Smooth muscle cell (in vitro differentiated cells): ENCODE measurements at regions not wholly inside any gene's neighbourhood (a gene's known extent, or its start where the extent isn't known, plus 50 kb on each side); places are given as distances from the start of the nearest gene placed in this dataset.

Experiments
- DNase-seq: peaks from one replicate; lab custom pipeline; 2025; ENCODE audit not compliant: unreplicated experiment; lab: John Stamatoyannopoulos, UW
- H2AFZ ChIP-seq: fragments of 200-600 bp; sonication (generic); 2 replicates; pipeline ENCODE4 v1.6.0; 2016; ENCODE audit warnings: antibody characterized with exemption, low read depth, mild to moderate bottlenecking
- H3F3A ChIP-seq: fragments of 200-600 bp; sonication (generic); 2 replicates; pipeline ENCODE4 v1.6.0; 2017; ENCODE audit warnings: antibody characterized with exemption, low read depth
- H3K27ac ChIP-seq: fragments of 200-600 bp; sonication (generic); 2 replicates; pipeline ENCODE4 v1.5.1; 2016; ENCODE audit warnings: low read depth, mild to moderate bottlenecking
- H3K27me3 ChIP-seq: fragments of 200-600 bp; sonication (generic); 2 replicates; pipeline ENCODE4 v1.6.1; 2016; ENCODE audit warnings: low read depth, mild to moderate bottlenecking
- H3K36me3 ChIP-seq: fragments of 200-600 bp; sonication (generic); 2 replicates; pipeline ENCODE4 v1.5.1; 2016; ENCODE audit warnings: low read depth
- H3K4me1 ChIP-seq: fragments of 200-600 bp; sonication (generic); 2 replicates; pipeline ENCODE4 v1.5.1; 2016; ENCODE audit warnings: low read depth
- H3K4me2 ChIP-seq: fragments of 200-600 bp; sonication (generic); 2 replicates; pipeline ENCODE4 v1.6.0; 2016; ENCODE audit warnings: mild to moderate bottlenecking
- H3K4me3 ChIP-seq: fragments of 200-600 bp; sonication (generic); 2 replicates; pipeline ENCODE4 v1.5.1; 2016; ENCODE audit warnings: mild to moderate bottlenecking
- H3K79me2 ChIP-seq: fragments of 200-600 bp; sonication (generic); 2 replicates; pipeline ENCODE4 v1.6.0; 2016; ENCODE audit warnings: low read depth, mild to moderate bottlenecking
- H3K9ac ChIP-seq: fragments of 200-600 bp; sonication (generic); 2 replicates; pipeline ENCODE4 v1.6.0; 2016; ENCODE audit warnings: low read depth
- H3K9me3 ChIP-seq: fragments of 200-600 bp; sonication (generic); replicated peaks from 2 replicates; pipeline ENCODE4 v1.5.1; 2016; ENCODE audit warnings: low read depth
- H4K20me1 ChIP-seq: fragments of 200-600 bp; sonication (generic); 2 replicates; pipeline ENCODE4 v1.6.0; 2016; ENCODE audit warnings: low read depth
- WGBS: methylation state at CpG from one replicate; pipeline ENCODE4 v1.1.7; 2016; ENCODE audit warnings: low lambda C conversion rate; 5-methylcytosine and 5-hydroxymethylcytosine counted together
- TF ChIP-seq, protein P1 (sequence below): fragments of 200-600 bp; sonication (generic); IDR thresholded peaks from 2 replicates; pipeline ENCODE4 v1.5.1; 2017; ENCODE audit warnings: borderline replicate concordance, mild to moderate bottlenecking, antibody characterized with exemption; ENCODE audit not compliant: insufficient read depth, poor library complexity, severe bottlenecking

DNA sequence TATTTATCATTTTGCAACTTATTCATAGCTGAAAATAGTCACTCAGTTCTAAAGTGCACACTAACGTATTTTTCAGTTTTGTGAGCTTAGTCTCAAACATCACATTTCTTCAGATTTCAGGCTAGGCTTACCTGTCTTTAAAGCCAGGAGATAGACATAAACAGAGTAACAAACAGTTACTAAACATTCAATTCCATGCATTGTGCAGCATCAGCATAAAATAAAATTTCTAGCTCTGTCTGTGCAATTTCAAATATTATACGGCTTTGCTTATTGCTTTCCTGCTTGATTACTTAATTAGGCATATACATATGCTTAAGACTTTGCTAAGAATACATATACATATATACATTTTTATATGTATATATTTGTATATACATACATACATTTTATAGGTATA lies 637.0 kb downstream of the NR4A2 start:
- no peak for DNase-seq
- Histone ChIP-seq H3K4me1 (no peaks in the 10 kb centered on the region), H3K4me3 (no peak overlapping the region), H3K79me2 (no peaks in the 10 kb centered on the region), H3K9ac (no peak overlapping the region), H3K9me3 (no peaks in the 10 kb centered on the region), H3K27ac (no peak overlapping the region), H3K27me3 (no peaks in the 10 kb centered on the region), H3K36me3 (no peaks in the 10 kb centered on the region), H3K4me2 (no peak overlapping the region), H3F3A (no peaks in the 10 kb centered on the region), H4K20me1 (no peaks in the 10 kb centered on the region), H2AFZ (no peak overlapping the region)
- TF ChIP-seq, protein P1, sequence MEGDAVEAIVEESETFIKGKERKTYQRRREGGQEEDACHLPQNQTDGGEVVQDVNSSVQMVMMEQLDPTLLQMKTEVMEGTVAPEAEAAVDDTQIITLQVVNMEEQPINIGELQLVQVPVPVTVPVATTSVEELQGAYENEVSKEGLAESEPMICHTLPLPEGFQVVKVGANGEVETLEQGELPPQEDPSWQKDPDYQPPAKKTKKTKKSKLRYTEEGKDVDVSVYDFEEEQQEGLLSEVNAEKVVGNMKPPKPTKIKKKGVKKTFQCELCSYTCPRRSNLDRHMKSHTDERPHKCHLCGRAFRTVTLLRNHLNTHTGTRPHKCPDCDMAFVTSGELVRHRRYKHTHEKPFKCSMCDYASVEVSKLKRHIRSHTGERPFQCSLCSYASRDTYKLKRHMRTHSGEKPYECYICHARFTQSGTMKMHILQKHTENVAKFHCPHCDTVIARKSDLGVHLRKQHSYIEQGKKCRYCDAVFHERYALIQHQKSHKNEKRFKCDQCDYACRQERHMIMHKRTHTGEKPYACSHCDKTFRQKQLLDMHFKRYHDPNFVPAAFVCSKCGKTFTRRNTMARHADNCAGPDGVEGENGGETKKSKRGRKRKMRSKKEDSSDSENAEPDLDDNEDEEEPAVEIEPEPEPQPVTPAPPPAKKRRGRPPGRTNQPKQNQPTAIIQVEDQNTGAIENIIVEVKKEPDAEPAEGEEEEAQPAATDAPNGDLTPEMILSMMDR: no peak
- 90% methylated on average over 2 of the region's 2 CpGs for WGBS

DNA sequence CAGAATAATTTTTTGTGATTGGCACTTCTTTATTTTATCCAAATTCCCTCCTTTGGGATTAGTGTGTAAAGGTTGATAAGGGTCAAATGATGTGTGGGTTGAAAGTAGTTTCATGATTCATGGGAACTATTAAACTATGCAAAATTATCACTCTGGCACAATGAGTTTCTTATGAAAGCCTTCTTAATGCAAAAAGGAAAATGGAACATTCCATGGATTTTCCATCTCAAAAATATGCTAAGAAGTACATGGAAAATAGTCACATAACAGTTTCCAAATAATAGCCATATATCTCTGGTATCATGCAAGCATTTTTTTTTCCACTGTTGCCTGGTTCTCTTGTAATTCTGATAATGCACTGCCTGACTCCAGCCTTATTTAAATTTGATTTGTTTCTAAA lies 639.7 kb downstream of the NR4A2 start:
- no peak overlapping the region for H3K4me3 ChIP-seq
- H3K27ac ChIP-seq: no peak overlapping the region
- H3K9me3 ChIP-seq: no peaks in the 10 kb centered on the region
- TF ChIP-seq, protein P1: no peak
- H3K27me3 ChIP-seq: no peaks in the 10 kb centered on the region
- no peaks in the 10 kb centered on the region for H3K36me3 ChIP-seq
- no peak overlapping the region for H3K9ac ChIP-seq
- H3K79me2 ChIP-seq: no peaks in the 10 kb centered on the region
- H2AFZ ChIP-seq: no peak overlapping the region
- H3F3A ChIP-seq: no peaks in the 10 kb centered on the region
- H4K20me1 ChIP-seq: no peaks in the 10 kb centered on the region
- H3K4me1 ChIP-seq: no peaks in the 10 kb centered on the region
- no peak overlapping the region for H3K4me2 ChIP-seq
- no peak for DNase-seq

DNA sequence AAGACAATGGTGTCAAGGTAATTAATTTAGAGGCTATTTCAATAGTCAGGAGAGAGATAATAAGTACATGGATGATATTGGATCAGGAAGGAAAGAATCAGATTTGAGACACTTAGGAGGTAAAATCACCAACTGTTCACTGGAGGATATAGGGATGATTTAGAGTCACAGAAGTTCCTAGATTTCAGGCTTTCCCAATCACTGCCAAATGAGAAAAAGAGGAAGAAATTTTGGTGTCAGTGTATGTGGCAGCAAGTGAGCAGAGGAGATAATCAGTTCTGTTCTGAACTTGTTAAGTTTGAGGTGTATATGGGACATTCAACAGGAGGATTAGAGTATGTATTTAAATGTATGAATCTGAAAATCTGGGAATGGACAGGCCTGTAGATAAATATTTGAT lies 640.4 kb downstream of the NR4A2 start:
- no peaks in the 10 kb centered on the region for H3K36me3 ChIP-seq
- H3K79me2 ChIP-seq: no peaks in the 10 kb centered on the region
- H3K9ac ChIP-seq: no peak overlapping the region
- H3K4me1 ChIP-seq: no peaks in the 10 kb centered on the region
- TF ChIP-seq, protein P1: no peak
- no peak overlapping the region for H3K27ac ChIP-seq
- no peaks in the 10 kb centered on the region for H3K9me3 ChIP-seq
- H3K4me3 ChIP-seq: no peak overlapping the region
- no peaks in the 10 kb centered on the region for H3F3A ChIP-seq
- H4K20me1 ChIP-seq: no peaks in the 10 kb centered on the region
- no peak overlapping the region for H2AFZ ChIP-seq
- DNase-seq: no peak
- no peaks in the 10 kb centered on the region for H3K27me3 ChIP-seq
- H3K4me2 ChIP-seq: no peak overlapping the region

DNA sequence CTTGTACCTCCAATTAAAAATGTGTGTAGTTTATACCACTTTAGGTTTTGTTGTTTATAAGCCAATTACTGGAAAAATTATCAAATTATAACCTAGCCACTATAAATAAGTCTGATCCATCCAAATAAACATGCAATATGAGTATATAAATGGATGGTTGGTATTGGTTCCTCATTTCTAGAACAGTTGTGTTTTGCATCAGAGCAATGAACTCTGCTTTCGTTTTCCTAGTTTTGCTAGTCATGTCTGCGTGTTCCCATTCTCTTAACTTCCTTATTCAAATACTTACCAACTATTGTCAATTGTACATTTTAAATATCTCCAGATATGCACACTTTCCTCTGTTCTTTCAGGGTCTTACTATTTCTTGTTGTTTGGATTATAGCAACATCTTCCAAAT lies 641.7 kb downstream of the NR4A2 start:
- H3F3A ChIP-seq: no peaks in the 10 kb centered on the region
- H3K4me3 ChIP-seq: no peak overlapping the region
- no peaks in the 10 kb centered on the region for H4K20me1 ChIP-seq
- H3K9me3 ChIP-seq: no peaks in the 10 kb centered on the region
- 89% methylated on average over 2 of the region's 2 CpGs for WGBS
- no peaks in the 10 kb centered on the region for H3K27me3 ChIP-seq
- H2AFZ ChIP-seq: no peak overlapping the region
- no peak overlapping the region for H3K4me2 ChIP-seq
- H3K79me2 ChIP-seq: no peaks in the 10 kb centered on the region
- no peaks in the 10 kb centered on the region for H3K4me1 ChIP-seq
- no peak overlapping the region for H3K9ac ChIP-seq
- no peaks in the 10 kb centered on the region for H3K36me3 ChIP-seq
- no peak overlapping the region for H3K27ac ChIP-seq
- TF ChIP-seq, protein P1: no peak
- no peak for DNase-seq
